ENCODE measurements at regions not wholly inside any gene's neighbourhood (a gene's known extent, or its start where the extent isn't known, plus 50 kb on each side); places are given as distances from the start of the nearest gene placed in this dataset.

- H3K4me1 ChIP-seq (ENCODE audit: control insufficient read depth, insufficient read depth, low read length): no peaks in the 10 kb centered on the region
- DNase-seq (no peak), ATAC-seq (no peak)
- H3K36me3 Mint-ChIP-seq: peaks cover 9% of the 10 kb centered on the region
- H3K27ac ChIP-seq (ENCODE audit: low read length): no peak overlapping the region
- H3K27me3 Mint-ChIP-seq (ENCODE audit: low read depth in 2 of 2): no peaks in the 10 kb centered on the region
- H3K27me3 ChIP-seq (ENCODE audit: control insufficient read depth, insufficient read depth, low read length): no peaks in the 10 kb centered on the region
- no peak for TF ChIP-seq CTCF (IDR thresholded peaks at IDR 0.05)
- no peak overlapping the region for H3K4me3 Mint-ChIP-seq
- H3K9me3 ChIP-seq (ENCODE audit: control insufficient read depth, insufficient read depth, low read length): no peaks in the 10 kb centered on the region
- intact Hi-C loops (cut with micrococcal nuclease): no loop called here
- H3K4me1 Mint-ChIP-seq: no peaks in the 10 kb centered on the region
- H3K27ac Mint-ChIP-seq: no peak overlapping the region
- no peak overlapping the region for H3K4me3 ChIP-seq (ENCODE audit: low read length)
- peaks cover 6 to 10% of the 10 kb centered on the region in 2 donors for H3K9me3 Mint-ChIP-seq
- no peaks in the 10 kb centered on the region for H3K36me3 ChIP-seq (ENCODE audit: control insufficient read depth, insufficient read depth, low read length)
- WGBS (ENCODE audit: insufficient coverage): 84% methylated on average over 1 of the region's 1 CpG
These were observed 82.9 kb downstream of the HLX start for GRCh38 chr1:220962031-220962751.

GRCh38 chr1:220966041-220966440, 86.8 kb downstream of the HLX start:
- Mint-ChIP-seq H3K4me1 (no peaks in the 10 kb centered on the region), H3K27me3 (ENCODE audit: low read depth in 2 of 2) (no peaks in the 10 kb centered on the region), H3K4me3 (no peak overlapping the region), H3K9me3 (peaks cover 6 to 7% of the 10 kb centered on the region in 2 donors), H3K36me3 (peaks cover 9% of the 10 kb centered on the region), H3K27ac (no peak overlapping the region)
- Histone ChIP-seq H3K27ac (ENCODE audit: low read length) (no peak overlapping the region), H3K27me3 (ENCODE audit: control insufficient read depth, insufficient read depth, low read length) (no peaks in the 10 kb centered on the region), H3K36me3 (ENCODE audit: control insufficient read depth, insufficient read depth, low read length) (no peaks in the 10 kb centered on the region), H3K9me3 (ENCODE audit: control insufficient read depth, insufficient read depth, low read length) (no peaks in the 10 kb centered on the region), H3K4me1 (ENCODE audit: control insufficient read depth, insufficient read depth, low read length) (no peaks in the 10 kb centered on the region), H3K4me3 (ENCODE audit: low read length) (no peak overlapping the region)
- WGBS (ENCODE audit: insufficient coverage): 94% methylated on average over 2 of the region's 3 CpGs
- intact Hi-C loops (cut with micrococcal nuclease): no loop called here
- DNase-seq: no peak
- no peak for TF ChIP-seq CTCF (IDR thresholded peaks at IDR 0.05)
- ATAC-seq: no peak

- ATAC-seq: no peak
- Histone ChIP-seq H3K27ac (ENCODE audit: low read length) (no peak overlapping the region), H3K27me3 (ENCODE audit: control insufficient read depth, insufficient read depth, low read length) (no peaks in the 10 kb centered on the region), H3K36me3 (ENCODE audit: control insufficient read depth, insufficient read depth, low read length) (no peaks in the 10 kb centered on the region), H3K9me3 (ENCODE audit: control insufficient read depth, insufficient read depth, low read length) (no peaks in the 10 kb centered on the region), H3K4me1 (ENCODE audit: control insufficient read depth, insufficient read depth, low read length) (no peaks in the 10 kb centered on the region), H3K4me3 (ENCODE audit: low read length) (no peak overlapping the region)
- intact Hi-C loops (cut with micrococcal nuclease): no loop called here
- no peak for DNase-seq
- H3K27ac Mint-ChIP-seq: no peak overlapping the region
- H3K36me3 Mint-ChIP-seq: peaks cover 9% of the 10 kb centered on the region
- peaks cover 6 to 7% of the 10 kb centered on the region in 2 donors for H3K9me3 Mint-ChIP-seq
- no peaks in the 10 kb centered on the region for H3K27me3 Mint-ChIP-seq (ENCODE audit: low read depth in 2 of 2)
- H3K4me1 Mint-ChIP-seq: no peaks in the 10 kb centered on the region
- TF ChIP-seq CTCF (IDR thresholded peaks at IDR 0.05): no peak
- no peak overlapping the region for H3K4me3 Mint-ChIP-seq
These were observed 87.2 kb downstream of the HLX start for GRCh38 chr1:220966473-220966872.

All from natural killer cell (primary cell).